Tibial nerve (tissue), 4 donors: ENCODE measurements at regions not wholly inside any gene's neighbourhood (a gene's known extent, or its start where the extent isn't known, plus 50 kb on each side); places are given as distances from the start of the nearest gene placed in this dataset.

Experiments used
- DNase-seq, 2 donors: peaks; one replicate each; pipeline ENCODE4 v3.0.0-alpha.2; 2019; ENCODE audit warnings: low spot score in 2 of 2
- H3K27ac ChIP-seq, 4 donors: fragments of 200-600 bp; sonication (generic) in 3 of 4; one replicate each; pipeline ENCODE4 v1.5.1; 2017 to 2019; ENCODE audit warnings: mild to moderate bottlenecking in 1 of 4
- H3K27me3 ChIP-seq, 2 donors: fragments of 200-600 bp; sonication (generic) in 1 of 2; one replicate each; pipeline versions ENCODE4 v1.5.1 to v1.6.0; 2017 to 2019
- H3K36me3 ChIP-seq, 3 donors: fragments of 200-600 bp; sonication (generic); one replicate each; pipeline ENCODE4 v1.5.1; 2018 to 2019
- H3K4me1 ChIP-seq, 4 donors: fragments of 200-600 bp; sonication (generic) in 3 of 4; one replicate each; pipeline ENCODE4 v1.5.1; 2017 to 2019
- H3K4me3 ChIP-seq, 4 donors: fragments of 200-600 bp; sonication (generic) in 3 of 4; one replicate each; pipeline ENCODE4 v1.5.1; 2017 to 2019; ENCODE audit warnings: mild to moderate bottlenecking in 1 of 4, moderate library complexity in 1 of 4
- H3K9me3 ChIP-seq, 4 donors: fragments of 200-600 bp; sonication (generic) in 3 of 4; one replicate each; pipeline ENCODE4 v1.5.1; 2017 to 2019
- CTCF ChIP-seq, 5 experiments: fragments of 200-600 bp in 3 of 5; fragments of 450-650 bp in 2 of 5; sonication (generic) in 3 of 5; IDR thresholded peaks; one replicate each; pipeline ENCODE4 v1.5.1; 2016 to 2019; ENCODE audit warnings: antibody characterized with exemption in 5 of 5, mild to moderate bottlenecking in 3 of 5, moderate library complexity in 2 of 5
- EP300 ChIP-seq, 2 donors: sonication (generic); formaldehyde crosslinking; IDR thresholded peaks; one replicate each; pipeline ENCODE4 v1.6.1; 2017; ENCODE audit warnings: antibody characterized with exemption in 2 of 2, mild to moderate bottlenecking in 1 of 2
- POLR2A ChIP-seq, 2 donors: fragments of 450-650 bp; IDR thresholded peaks; one replicate each; pipeline ENCODE4 v1.6.1; 2017; ENCODE audit warnings: antibody characterized with exemption in 2 of 2, mild to moderate bottlenecking in 2 of 2, moderate library complexity in 2 of 2
- WGBS, 2 donors: methylation state at CpG; one replicate each; pipeline ENCODE4 v1.1.5; 2018; 5-methylcytosine and 5-hydroxymethylcytosine counted together

- H3K27ac ChIP-seq: no peak overlapping the region
- WGBS, 2 donors: 70 to 75% methylated on average over 1 of the region's 1 CpG
- TF ChIP-seq POLR2A (IDR thresholded peaks at IDR 0.05): no peak
- TF ChIP-seq EP300 (IDR thresholded peaks at IDR 0.05): no peak
- TF ChIP-seq CTCF (IDR thresholded peaks at IDR 0.05): no peak
- H3K36me3 ChIP-seq: no peaks in the 10 kb centered on the region
- H3K27me3 ChIP-seq: no peaks in the 10 kb centered on the region
- no peak overlapping the region for H3K4me3 ChIP-seq
- no peaks in the 10 kb centered on the region for H3K4me1 ChIP-seq
- H3K9me3 ChIP-seq: peaks cover 0 to 7% (median 0%) of the 10 kb centered on the region in 4 donors
- no peak for DNase-seq
Measured at GRCh38 chr12:30829876-30830275, 75.1 kb upstream of the CAPRIN2 start.

- Histone ChIP-seq H3K27me3 (no peaks in the 10 kb centered on the region), H3K36me3 (no peaks in the 10 kb centered on the region), H3K4me1 (no peaks in the 10 kb centered on the region), H3K4me3 (no peak overlapping the region), H3K27ac (no peak overlapping the region), H3K9me3 (peaks cover 0 to 3% (median 0%) of the 10 kb centered on the region in 4 donors)
- TF ChIP-seq POLR2A (IDR thresholded peaks at IDR 0.05) (no peak), CTCF (IDR thresholded peaks at IDR 0.05) (no peak), EP300 (IDR thresholded peaks at IDR 0.05) (no peak)
- DNase-seq: no peak
- 91 to 93% methylated on average over 4 of the region's 4 CpGs for WGBS, 2 donors
Measured at GRCh38 chr12:30828686-30829085, 73.9 kb upstream of the CAPRIN2 start.

GRCh38 chr12:30827101-30828066 is 72.6 kb upstream of the CAPRIN2 start:
- no peak overlapping the region for H3K27ac ChIP-seq
- no peaks in the 10 kb centered on the region for H3K9me3 ChIP-seq
- H3K4me3 ChIP-seq: no peak overlapping the region
- H3K27me3 ChIP-seq: no peaks in the 10 kb centered on the region
- peaks cover 0 to 8% (median 0%) of the 10 kb centered on the region in 4 donors for H3K4me1 ChIP-seq
- H3K36me3 ChIP-seq: no peaks in the 10 kb centered on the region
- TF ChIP-seq EP300 (IDR thresholded peaks at IDR 0.05) (no peak), CTCF (IDR thresholded peaks at IDR 0.05) (no peak), POLR2A (IDR thresholded peaks at IDR 0.05) (no peak)
- 70 to 77% methylated on average over 15 of the region's 15 CpGs for WGBS, 2 donors
- no peak for DNase-seq

- Histone ChIP-seq H3K27ac (no peak overlapping the region), H3K9me3 (no peaks in the 10 kb centered on the region), H3K4me3 (no peak overlapping the region), H3K36me3 (no peaks in the 10 kb centered on the region), H3K27me3 (no peaks in the 10 kb centered on the region), H3K4me1 (peaks cover 0 to 11% (median 4%) of the 10 kb centered on the region in 4 donors)
- no peak for DNase-seq
- TF ChIP-seq EP300 (IDR thresholded peaks at IDR 0.05) (no peak), POLR2A (IDR thresholded peaks at IDR 0.05) (no peak), CTCF (IDR thresholded peaks at IDR 0.05) (no peak)
- 89 to 92% methylated on average over 8 of the region's 8 CpGs for WGBS, 2 donors
Measured at GRCh38 chr12:30826276-30826675, 71.5 kb upstream of the CAPRIN2 start.

GRCh38 chr12:30825341-30825740 is 70.6 kb upstream of the CAPRIN2 start:
- Histone ChIP-seq H3K4me3 (no peak overlapping the region), H3K4me1 (peaks cover 0 to 11% (median 5%) of the 10 kb centered on the region in 4 donors), H3K27ac (no peak overlapping the region), H3K9me3 (no peaks in the 10 kb centered on the region), H3K27me3 (no peaks in the 10 kb centered on the region), H3K36me3 (no peaks in the 10 kb centered on the region)
- DNase-seq: no peak
- TF ChIP-seq CTCF (IDR thresholded peaks at IDR 0.05): no peak
- no peak for TF ChIP-seq EP300 (IDR thresholded peaks at IDR 0.05)
- no peak for TF ChIP-seq POLR2A (IDR thresholded peaks at IDR 0.05)
- WGBS, 2 donors: 75 to 84% methylated on average over 4 of the region's 4 CpGs
